IMR-90 (cell line): ENCODE measurements at regions not wholly inside any gene's neighbourhood (a gene's known extent, or its start where the extent isn't known, plus 50 kb on each side); places are given as distances from the start of the nearest gene placed in this dataset.
A peak's percentile ranks its signal among the peaks of the same experiment; 100 is the strongest.

Source experiments
- ATAC-seq: fragments of 200-7000 bp; cut with Tn5 transposase; 2 replicates; pipeline ENCODE4 v1.9.1; 2020; ENCODE audit warnings: low read depth, mild to moderate bottlenecking, moderate library complexity
- BruUV-seq: library from RNA; stranded (reverse); fragments of 400-500 nt; replicated peaks from 2 replicates; lab custom pipeline; 2021; lab: Mats Ljungman, UMichigan
- CTCF ChIA-PET: fragments of 300-600 bp; formaldehyde crosslinking; extraction: SDS; loops from one replicate; lab custom pipeline; 2021; ENCODE audit warnings: antibody characterized with exemption; lab: Yijun Ruan, JAX
- POLR2A ChIA-PET: fragments of 300-600 bp; sonication (Branson Sonifier 250); formaldehyde crosslinking; loops from one replicate; lab custom pipeline; 2022; ENCODE audit warnings: antibody characterized with exemption; ENCODE audit not compliant: unreplicated experiment; lab: Charles Lee
- DNase-seq: peaks from one replicate; pipeline ENCODE4 v3.0.0; 2013
- H2AFZ ChIP-seq: replicated peaks from 2 replicates; pipeline ENCODE3; 2013; ENCODE audit warnings: low read length, mild to moderate bottlenecking; ENCODE audit not compliant: poor library complexity
- H2AK5ac ChIP-seq: 2 replicates; pipeline ENCODE4 v1.6.1; 2013; ENCODE audit warnings: low read depth, low read length, inconsistent platforms
- H2AK9ac ChIP-seq: replicated peaks from 2 replicates; pipeline ENCODE3; 2013; ENCODE audit warnings: mild to moderate bottlenecking, low read depth, low read length, moderate library complexity; ENCODE audit not compliant: poor library complexity
- H2BK120ac ChIP-seq: 2 replicates; pipeline ENCODE4 v1.6.1; 2013; ENCODE audit warnings: low read depth, low read length, inconsistent platforms
- H2BK15ac ChIP-seq: 3 replicates; pipeline ENCODE4 v1.6.1; 2013; ENCODE audit warnings: low read depth, low read length, inconsistent platforms
- H2BK20ac ChIP-seq: 2 replicates; pipeline ENCODE4 v1.6.1; 2013; ENCODE audit warnings: low read depth, mild to moderate bottlenecking, inconsistent platforms, low read length, moderate library complexity
- H2BK5ac ChIP-seq: 2 replicates; pipeline ENCODE4 v1.6.1; 2013; ENCODE audit warnings: mild to moderate bottlenecking, low read depth, low read length, inconsistent platforms; ENCODE audit not compliant: poor library complexity, severe bottlenecking
- H3K14ac ChIP-seq: replicated peaks from 2 replicates; pipeline ENCODE4 v1.6.1; 2013; ENCODE audit warnings: low read depth, low read length, inconsistent platforms
- H3K18ac ChIP-seq: 2 replicates; pipeline ENCODE4 v1.6.1; 2013; ENCODE audit warnings: low read depth, low read length, control low read depth
- H3K23ac ChIP-seq: 2 replicates; pipeline ENCODE4 v1.6.1; 2013; ENCODE audit warnings: low read depth, low read length, inconsistent platforms
- H3K27ac ChIP-seq: 2 replicates; pipeline ENCODE4 v1.5.1; 2013; ENCODE audit warnings: mild to moderate bottlenecking, control low read depth, low read length; ENCODE audit not compliant: insufficient read depth
- H3K27me3 ChIP-seq: 2 replicates; pipeline ENCODE4 v1.6.1; 2013; ENCODE audit warnings: low read length; ENCODE audit not compliant: control insufficient read depth, insufficient read depth
- H3K36me3 ChIP-seq: 2 replicates; pipeline ENCODE4 v1.6.1; 2013; ENCODE audit warnings: low read length, mixed read lengths; ENCODE audit not compliant: control insufficient read depth, insufficient read depth
- H3K4ac ChIP-seq: 2 replicates; pipeline ENCODE4 v1.6.1; 2013; ENCODE audit warnings: low read depth, low read length, inconsistent platforms
- H3K4me1 ChIP-seq: 2 replicates; pipeline ENCODE4 v1.6.1; 2013; ENCODE audit warnings: low read length, mixed read lengths; ENCODE audit not compliant: control insufficient read depth, insufficient read depth
- H3K4me2 ChIP-seq: 2 replicates; pipeline ENCODE4 v1.6.1; 2013; ENCODE audit warnings: low read depth, mild to moderate bottlenecking, control low read depth, low read length, moderate library complexity
- H3K4me3 ChIP-seq: 2 replicates; pipeline ENCODE4 v1.5.1; 2013; ENCODE audit warnings: low read depth, mild to moderate bottlenecking, control low read depth, low read length, moderate library complexity; ENCODE audit not compliant: insufficient read depth
- H3K56ac ChIP-seq: 2 replicates; pipeline ENCODE4 v1.6.1; 2013; ENCODE audit warnings: low read length, inconsistent platforms; ENCODE audit not compliant: insufficient read depth; ENCODE audit errors: extremely low read depth
- H3K79me1 ChIP-seq, 2 experiments: 2 replicates each; pipeline ENCODE4 v1.6.1; 2013; ENCODE audit warnings: low read length in 2 of 2, inconsistent platforms in 1 of 2, low read depth in 1 of 2
- H3K9ac ChIP-seq: 2 replicates; pipeline ENCODE4 v1.6.1; 2013; ENCODE audit warnings: low read depth, low read length, control low read depth
- H3K9me1 ChIP-seq: 2 replicates; pipeline ENCODE4 v1.6.1; 2013; ENCODE audit warnings: low read length, inconsistent platforms; ENCODE audit not compliant: insufficient read depth
- H3K9me3 ChIP-seq: 2 replicates; pipeline ENCODE4 v1.6.1; 2013; ENCODE audit warnings: low read length; ENCODE audit not compliant: control insufficient read depth, insufficient read depth
- H4K20me1 ChIP-seq: 2 replicates; pipeline ENCODE4 v1.6.1; 2013; ENCODE audit warnings: low read length, inconsistent platforms; ENCODE audit not compliant: insufficient read depth
- H4K5ac ChIP-seq: 2 replicates; pipeline ENCODE4 v1.6.1; 2013; ENCODE audit warnings: mild to moderate bottlenecking, low read depth, low read length, control low read depth
- H4K8ac ChIP-seq, 2 experiments: 2 replicates each; pipeline ENCODE4 v1.6.1; 2013; ENCODE audit warnings: low read depth in 2 of 2, low read length in 2 of 2, control low read depth in 1 of 2, inconsistent platforms in 1 of 2
- H4K91ac ChIP-seq: 2 replicates; pipeline ENCODE4 v1.6.1; 2013; ENCODE audit warnings: low read depth, low read length, inconsistent platforms; ENCODE audit not compliant: insufficient read depth
- BHLHE40 ChIP-seq: fragments of 150-350 bp; IDR thresholded peaks from 2 replicates; pipeline ENCODE4 v1.6.1; 2016; ENCODE audit warnings: mild to moderate bottlenecking, low read depth, low read length
- CHD1 ChIP-seq: IDR thresholded peaks from 2 replicates; pipeline ENCODE4 v1.6.1; 2012; ENCODE audit warnings: low read depth, low read length, improper control_type of control experiment
- MAFK ChIP-seq: IDR thresholded peaks from 2 replicates; pipeline ENCODE4 v1.6.1; 2012; ENCODE audit warnings: low read depth, low read length, improper control_type of control experiment
- RCOR1 ChIP-seq: IDR thresholded peaks from 2 replicates; pipeline ENCODE4 v1.6.1; 2012; ENCODE audit warnings: mild to moderate bottlenecking, low read length, improper control_type of control experiment; ENCODE audit not compliant: insufficient replicate concordance
- RFX5 ChIP-seq: IDR thresholded peaks from 2 replicates; pipeline ENCODE4 v1.8.0; 2012; ENCODE audit warnings: low read depth, mild to moderate bottlenecking, low read length, moderate library complexity
- WGBS, 2 experiments: methylation state at CpG; one replicate each; pipeline versions ENCODE4 v1.1.5 to v1.1.7; 2013; ENCODE audit warnings: missing lambda C conversion rate in 2 of 2; ENCODE audit not compliant: insufficient read length in 1 of 2; ENCODE audit errors: extremely low coverage in 2 of 2; 5-methylcytosine and 5-hydroxymethylcytosine counted together
- dilution Hi-C: fragments of 300-500 bp; cut with HindIII; formaldehyde crosslinking; loops from one replicate; pipeline ENCODE4 v1.14.3; 2018; ENCODE audit warnings: low sequenced_read_pairs; ENCODE audit not compliant: unreplicated experiment
- in situ Hi-C: fragments of 300-500 bp; cut with MboI; formaldehyde crosslinking; loops from 3 replicates; pipeline ENCODE4 v1.14.3; 2019; ENCODE audit warnings: low sequenced_read_pairs, inconsistent platforms, mixed read lengths
- intact Hi-C: fragments of 100-400 bp; cut with micrococcal nuclease; formaldehyde crosslinking; loops from 2 replicates; pipeline ENCODE4 v1.10.0; 2022

DNA sequence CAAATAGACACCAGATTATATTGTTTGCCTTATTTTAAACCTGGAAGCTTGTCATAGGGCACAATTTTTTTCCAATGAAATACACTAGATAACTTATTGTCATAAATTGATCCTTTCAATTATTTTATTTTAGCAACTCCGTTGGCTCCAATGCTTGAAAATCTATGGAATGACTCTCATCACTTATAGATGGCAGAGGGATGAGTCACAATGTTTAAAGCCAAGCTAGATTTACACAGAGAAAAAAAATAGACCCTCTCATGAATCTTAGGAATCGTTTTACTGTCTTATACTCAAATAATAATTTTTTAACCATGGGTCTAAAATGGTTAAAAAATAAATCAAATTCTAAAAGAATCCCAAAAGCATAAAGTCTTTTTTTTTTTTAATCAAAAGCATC lies 1276.6 kb upstream of the FLRT2 start:
- Histone ChIP-seq H2BK120ac (no peak overlapping the region), H3K27ac (no peak overlapping the region), H3K4me3 (no peak overlapping the region), H3K9me3 (no peaks in the 10 kb centered on the region), H3K4me2 (no peak overlapping the region), H3K4me1 (no peaks in the 10 kb centered on the region), H3K18ac (no peak overlapping the region), H3K4ac (no peak overlapping the region), H4K5ac (no peak overlapping the region), H3K27me3 (no peaks in the 10 kb centered on the region), H2AFZ (no peak overlapping the region), H3K9me1 (no peaks in the 10 kb centered on the region), H3K14ac (no peak overlapping the region), H2BK5ac (no peak overlapping the region), H3K36me3 (no peaks in the 10 kb centered on the region), H4K8ac (no peak overlapping the region), H3K56ac (no peak overlapping the region), H2BK15ac (no peak overlapping the region), H4K20me1 (no peaks in the 10 kb centered on the region), H2AK9ac (no peak overlapping the region), H3K79me1 (no peaks in the 10 kb centered on the region), H3K9ac (no peak overlapping the region), H2AK5ac (no peak overlapping the region), H2BK20ac (no peak overlapping the region), H3K23ac (no peak overlapping the region), H4K91ac (no peak overlapping the region)
- CTCF ChIA-PET = no interaction called here
- BruUV-seq = no TSS peak
- in situ Hi-C loops = no loop called here
- WGBS, 2 experiments = no CpG with 5 or more reads among the region's 2 CpGs
- POLR2A ChIA-PET = no interaction called here
- intact Hi-C loops = no loop called here
- ATAC-seq (no peak), DNase-seq (peak; percentile 1)
- no peak for TF ChIP-seq BHLHE40
- TF ChIP-seq RFX5 = no peak
- TF ChIP-seq MAFK = no peak
- TF ChIP-seq RCOR1 = no peak
- no peak for TF ChIP-seq CHD1
- dilution Hi-C loops = no loop called here
